Kidney tubule cell (primary cell): ENCODE measurements at regions not wholly inside any gene's neighbourhood (a gene's known extent, or its start where the extent isn't known, plus 50 kb on each side); places are given as distances from the start of the nearest gene placed in this dataset.

ENCODE experiments used
- DNase-seq: peaks from one replicate; pipeline ENCODE4 v3.0.0-alpha.2; 2018; ENCODE audit warnings: low spot score

DNA sequence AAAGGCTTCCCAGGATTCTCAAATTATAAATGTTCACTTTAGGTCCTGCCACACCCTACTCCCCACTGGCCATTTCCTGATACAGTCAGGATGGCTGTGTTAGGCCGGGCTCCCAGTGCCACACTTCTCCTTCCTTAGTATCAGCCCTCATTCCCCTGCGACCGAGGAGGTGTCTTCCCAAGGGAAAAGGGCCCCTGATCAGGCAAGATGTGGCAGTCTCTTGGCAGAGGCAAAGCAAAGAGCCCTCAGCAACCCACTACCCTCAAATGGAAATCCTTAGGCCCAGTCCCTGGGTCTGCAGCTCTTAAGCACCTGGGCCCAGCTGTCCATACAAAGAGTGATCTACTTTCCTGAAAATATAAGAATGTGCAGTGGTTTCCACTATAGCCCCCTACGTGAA lies 96.5 kb upstream of the VASH1 start:
- no peak for DNase-seq

DNA sequence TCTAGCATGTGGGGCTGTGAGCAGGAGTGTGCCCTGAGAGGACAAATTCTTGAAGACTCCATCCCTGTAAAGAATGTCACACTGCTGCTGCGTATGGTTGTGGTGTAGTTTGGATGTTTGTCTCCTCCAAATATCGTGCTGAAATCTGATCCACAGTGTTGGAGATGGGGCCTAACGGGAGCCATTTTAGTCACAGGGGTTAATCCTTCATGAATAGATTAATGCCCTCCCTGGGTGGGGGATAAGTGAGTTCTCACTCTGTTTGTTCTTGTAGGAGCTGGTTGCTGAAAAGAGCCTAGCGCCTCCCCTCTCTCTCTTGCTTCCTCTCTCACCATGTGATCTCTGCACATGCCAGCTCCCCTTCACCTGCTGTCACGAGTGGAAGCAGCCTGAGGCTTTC lies 94.5 kb upstream of the VASH1 start:
- DNase-seq: no peak

DNA sequence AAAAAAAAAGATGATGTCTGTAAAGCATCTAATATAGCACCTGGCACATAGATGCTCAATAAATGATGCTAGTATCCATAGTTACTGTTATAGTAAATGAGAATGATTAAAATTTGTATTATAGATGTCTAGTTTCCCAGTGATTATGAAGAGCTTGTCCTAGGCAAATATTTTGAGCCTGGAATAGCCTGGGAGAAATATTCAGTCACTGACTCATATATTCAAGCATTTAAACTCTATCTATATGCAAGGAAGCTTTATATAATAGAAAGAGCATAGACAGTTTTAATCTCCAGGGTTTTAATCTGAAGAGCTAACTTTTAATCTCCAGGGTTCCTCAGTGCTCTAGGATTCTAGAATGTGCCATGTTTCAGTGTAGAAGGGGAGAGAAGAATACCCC lies 91.5 kb upstream of the VASH1 start:
- DNase-seq: no peak

- DNase-seq: no peak
Observed at GRCh38 chr14:76672123-76672522, 89.1 kb upstream of the VASH1 start.

- no peak for DNase-seq
Observed at GRCh38 chr14:76673261-76673660, 88.0 kb upstream of the VASH1 start.

DNA sequence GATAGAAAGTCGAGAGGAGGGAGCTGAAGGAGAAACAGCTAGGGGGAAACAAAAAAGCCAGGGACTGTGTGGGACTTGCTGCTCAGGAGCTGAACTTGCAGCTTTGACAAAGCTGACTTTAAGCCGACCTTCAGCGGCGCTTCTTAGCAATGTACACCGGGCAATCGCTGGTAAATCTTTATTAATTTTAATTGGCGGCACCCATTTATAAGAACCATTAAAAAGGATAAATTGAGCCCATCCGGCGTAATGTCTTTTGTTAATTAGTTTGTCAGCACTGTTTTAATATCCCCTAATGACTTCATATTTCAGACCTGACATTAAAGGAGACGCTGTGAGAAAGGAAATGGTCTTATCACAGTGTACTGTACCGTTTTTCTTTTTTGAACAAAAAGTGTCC lies 86.2 kb upstream of the VASH1 start:
- DNase-seq: no peak

GRCh38 chr14:76676539-76676938 lies 84.7 kb upstream of the VASH1 start:
- DNase-seq: no peak

- DNase-seq: no peak
Observed at GRCh38 chr14:76677534-76678145, 83.6 kb upstream of the VASH1 start.

- DNase-seq: no peak
Observed at GRCh38 chr14:76678244-76678800, 82.9 kb upstream of the VASH1 start.

DNA sequence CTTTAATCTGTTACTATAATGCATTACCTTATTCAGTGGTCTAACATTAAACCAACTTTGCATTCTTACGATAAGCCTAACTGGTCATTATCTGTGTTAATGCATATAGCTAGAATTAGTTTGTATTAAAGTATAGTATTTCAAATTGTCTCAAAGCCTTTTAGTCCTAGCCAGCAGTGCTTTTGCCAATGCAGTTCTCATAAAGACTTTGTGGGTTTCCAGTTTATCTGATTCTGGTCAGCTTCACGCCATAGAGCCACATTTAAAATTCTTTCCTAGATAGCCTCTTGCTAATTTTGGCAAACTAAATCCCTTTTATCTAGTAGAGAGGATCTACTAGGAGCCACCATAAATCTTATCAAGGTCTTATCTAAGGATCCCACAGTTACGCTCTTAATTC lies 78.9 kb upstream of the VASH1 start:
- DNase-seq: no peak

DNA sequence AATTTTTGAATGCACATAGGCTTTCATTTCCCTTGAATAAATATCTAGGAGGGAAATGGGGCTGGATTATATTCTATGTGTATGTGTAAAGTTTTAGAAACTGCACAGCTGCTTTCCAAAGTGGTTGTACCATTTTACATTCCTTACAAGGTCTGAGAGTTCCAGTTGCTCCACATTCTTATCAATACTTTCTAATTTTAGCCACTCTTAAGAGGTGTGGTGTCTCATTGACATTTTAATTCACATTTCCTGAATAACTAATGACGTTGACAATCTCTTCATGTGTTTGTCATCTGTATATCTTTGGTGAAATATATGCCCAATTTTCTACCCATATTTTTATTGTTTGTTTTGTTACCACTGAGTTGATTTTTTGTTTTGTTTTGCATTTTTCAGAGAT lies 74.6 kb upstream of the VASH1 start:
- DNase-seq: no peak

DNA sequence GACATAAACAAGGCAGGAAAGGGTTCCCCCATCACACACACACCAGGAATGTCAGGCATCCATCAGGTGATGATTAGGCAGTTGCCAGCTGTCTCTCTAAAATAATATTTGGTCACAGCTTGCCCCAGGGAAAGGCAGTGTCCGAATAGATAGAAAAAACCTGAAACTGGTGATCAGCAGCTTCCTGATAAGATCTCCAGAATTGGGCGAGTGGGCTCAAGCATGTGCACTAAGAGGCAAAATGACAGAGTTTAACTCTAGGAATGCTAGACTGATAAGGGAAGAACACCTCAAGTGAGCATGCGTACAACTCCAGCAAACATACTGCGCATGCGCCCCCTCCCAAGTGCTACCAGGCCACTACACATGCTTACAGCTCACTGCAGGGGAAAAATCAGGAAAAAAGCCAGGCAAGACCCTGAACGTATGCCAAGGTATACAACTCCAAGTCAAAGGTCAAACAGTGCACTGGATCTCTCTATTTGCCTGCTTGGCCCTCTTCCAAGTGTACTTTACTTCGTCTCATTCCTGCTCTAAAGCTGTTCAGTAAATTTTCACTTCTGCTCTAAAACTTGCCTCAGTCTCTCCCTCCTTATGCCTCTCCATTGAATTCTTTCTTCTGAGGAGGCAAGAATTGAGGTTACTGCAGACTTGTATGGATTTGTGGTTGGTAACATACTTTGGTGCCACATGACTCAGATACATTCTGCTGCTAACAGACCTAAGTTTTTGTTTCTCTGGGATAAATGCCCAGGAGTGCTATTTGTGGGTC lies 73.5 kb upstream of the VASH1 start:
- DNase-seq: peak; percentile 10

DNA sequence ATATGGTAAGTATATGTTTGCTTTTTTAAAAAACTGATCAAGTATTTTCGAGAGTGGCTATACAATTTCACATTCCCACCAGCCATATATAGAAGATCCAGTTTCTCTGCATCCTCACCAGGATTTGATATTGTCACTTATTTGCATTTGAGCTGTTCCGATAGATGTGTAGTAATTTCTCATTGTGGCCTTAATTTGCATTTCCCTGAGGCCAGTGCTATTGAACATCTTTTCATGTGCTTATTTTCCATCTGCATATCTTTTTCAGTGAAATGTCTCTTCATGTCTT lies 72.9 kb upstream of the VASH1 start:
- DNase-seq: no peak

GRCh38 chr14:76690502-76691105 lies 70.7 kb upstream of the VASH1 start:
- DNase-seq: no peak

DNA sequence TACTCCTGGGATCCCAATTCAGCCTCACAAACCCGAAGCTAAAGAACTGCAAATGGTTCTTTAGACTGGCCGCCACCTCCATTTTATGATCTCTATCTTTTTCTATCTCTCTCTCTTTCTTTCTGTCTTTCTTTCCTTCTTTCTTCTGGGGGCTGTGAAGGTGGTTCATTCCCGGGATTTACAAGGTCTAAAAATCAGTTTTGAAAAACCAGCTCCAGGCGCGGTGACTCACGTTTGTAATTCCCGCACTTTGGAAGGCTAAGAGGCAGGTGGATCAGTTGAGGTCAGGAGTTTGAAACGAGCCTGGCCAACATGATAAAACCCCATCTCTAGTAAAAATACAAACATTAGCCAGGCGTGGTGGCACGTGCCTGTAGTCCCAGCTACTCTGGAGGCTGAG lies 67.2 kb upstream of the VASH1 start:
- DNase-seq: no peak

DNA sequence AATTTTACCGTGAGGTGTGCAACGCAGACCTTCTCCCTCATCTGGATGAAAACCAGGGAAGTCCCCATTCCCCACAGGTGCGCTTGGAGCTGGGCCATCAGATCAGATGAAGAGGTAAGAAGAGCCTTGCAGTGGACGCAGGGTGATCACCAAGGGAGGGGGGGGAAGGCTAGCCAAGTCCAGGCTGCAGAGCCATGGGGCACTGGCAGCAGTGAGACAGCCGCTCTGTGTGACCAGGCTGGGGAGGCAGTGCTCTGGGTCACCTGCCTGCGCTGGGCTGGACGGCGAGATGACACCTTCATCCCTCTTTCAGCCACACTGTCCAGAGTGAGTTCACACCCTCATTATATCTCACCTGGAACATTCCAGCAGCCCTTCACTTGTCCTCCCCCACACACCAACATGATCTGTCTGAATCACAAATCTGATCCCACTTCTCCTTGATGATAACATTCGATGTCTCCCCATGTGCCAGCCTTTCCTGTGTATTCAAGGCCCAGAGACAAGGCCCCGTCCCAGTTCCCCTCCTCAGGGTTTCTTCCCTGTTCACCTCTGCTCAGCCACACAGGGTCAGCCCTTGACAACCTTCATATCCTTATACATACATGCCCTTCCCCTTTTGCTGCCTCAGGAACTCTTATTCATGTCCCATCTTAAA lies 65.9 kb upstream of the VASH1 start:
- no peak for DNase-seq

GRCh38 chr14:76696361-76696760 lies 64.9 kb upstream of the VASH1 start:
- no peak for DNase-seq

DNA sequence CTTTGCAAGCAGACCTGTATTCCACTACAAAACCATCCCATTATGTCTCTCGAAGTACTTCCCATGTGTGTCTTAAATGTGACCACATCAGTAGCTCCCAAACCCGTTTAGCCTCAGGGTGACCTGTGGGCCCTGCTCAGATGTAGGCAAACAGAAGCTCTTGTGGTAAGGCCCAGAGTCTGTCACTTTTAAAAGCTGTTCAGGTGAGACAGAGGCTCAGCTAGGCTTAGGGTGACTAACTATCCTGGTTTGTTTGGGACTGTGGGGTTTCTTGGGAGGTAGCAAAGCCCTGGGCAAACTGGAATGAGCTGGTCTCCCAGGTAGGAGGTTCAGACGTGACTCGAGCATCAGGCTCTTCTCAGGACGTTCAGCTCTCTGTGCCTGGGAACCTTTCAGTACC lies 64.5 kb upstream of the VASH1 start:
- peak; percentile 39 for DNase-seq

DNA sequence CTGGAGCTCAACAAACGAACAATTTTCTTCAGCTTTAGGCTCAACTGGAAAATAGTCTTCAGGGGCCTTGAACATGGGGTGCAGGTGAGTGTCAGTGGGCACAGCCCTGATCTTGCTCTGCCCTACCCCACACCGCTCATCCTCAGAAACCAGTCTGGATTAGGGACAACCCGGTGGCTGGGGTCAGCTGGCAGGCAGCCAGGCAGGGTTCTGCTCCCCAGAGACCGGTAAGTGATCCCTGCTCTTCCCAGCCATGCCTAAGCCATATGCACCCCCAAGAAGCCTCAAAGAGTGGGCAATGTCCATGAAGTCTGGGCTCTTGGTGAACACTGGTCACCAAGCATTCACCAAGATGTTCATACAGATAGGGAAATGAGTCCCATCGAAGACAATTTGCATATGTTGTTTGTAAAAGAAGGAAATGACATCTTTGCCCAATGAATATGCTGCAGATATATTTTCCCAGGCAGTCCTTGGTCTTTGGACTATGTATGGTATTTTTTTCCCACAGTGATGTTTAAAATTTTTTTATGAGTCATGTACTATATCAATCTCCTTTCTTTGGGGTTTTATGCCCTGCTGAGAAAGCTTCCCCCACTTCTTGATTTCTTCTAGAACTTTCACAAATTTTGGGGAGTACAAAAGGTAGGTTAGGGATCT lies 63.9 kb upstream of the VASH1 start:
- DNase-seq: no peak

DNA sequence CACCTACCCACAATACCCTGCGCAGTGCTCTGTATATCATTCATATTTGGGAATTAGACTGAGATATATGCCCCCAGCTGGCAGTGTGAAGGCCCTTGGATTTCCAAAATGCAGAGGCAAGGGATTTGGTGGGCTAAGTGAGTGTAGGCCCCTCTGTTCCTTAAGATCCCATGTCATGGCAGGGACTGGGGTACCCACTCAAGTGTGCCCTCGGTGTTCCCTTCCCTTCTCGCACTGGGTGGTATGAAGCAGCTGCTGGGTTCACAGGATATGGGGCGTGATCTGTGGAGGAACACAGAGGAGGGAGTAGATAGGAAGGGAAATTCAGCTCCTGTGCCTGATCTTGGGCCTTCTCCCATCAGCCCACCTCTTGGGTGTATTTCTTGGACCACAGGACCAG lies 63.1 kb upstream of the VASH1 start:
- DNase-seq: no peak

GRCh38 chr14:76698631-76699030 lies 62.6 kb upstream of the VASH1 start:
- no peak for DNase-seq

GRCh38 chr14:76699209-76699938 lies 61.9 kb upstream of the VASH1 start:
- no peak for DNase-seq
